Type B pancreatic cell (in vitro differentiated cells): ENCODE measurements at regions not wholly inside any gene's neighbourhood (a gene's known extent, or its start where the extent isn't known, plus 50 kb on each side); places are given as distances from the start of the nearest gene placed in this dataset.

ENCODE experiments used
- DNase-seq: peaks from one replicate; pipeline ENCODE4 v3.0.0; 2021; ENCODE audit warnings: mixed read lengths; ENCODE audit not compliant: unreplicated experiment; ENCODE audit errors: extremely low spot score
- H3K27ac Mint-ChIP-seq: 2 replicates; pipeline ENCODE4 v1.8.0; 2021; ENCODE audit warnings: mild to moderate bottlenecking, mixed read lengths
- H3K27me3 Mint-ChIP-seq: 2 replicates; pipeline ENCODE4 v1.8.0; 2021; ENCODE audit warnings: mixed read lengths
- H3K36me3 Mint-ChIP-seq: 2 replicates; pipeline ENCODE4 v1.8.0; 2021; ENCODE audit warnings: mixed read lengths
- H3K4me1 Mint-ChIP-seq: one replicate; pipeline ENCODE4 v1.8.0; 2021; ENCODE audit warnings: mixed read lengths; ENCODE audit not compliant: unreplicated experiment
- H3K4me3 Mint-ChIP-seq: 2 replicates; pipeline ENCODE4 v1.8.0; 2021; ENCODE audit warnings: mild to moderate bottlenecking, mixed read lengths
- H3K9me3 Mint-ChIP-seq: 2 replicates; pipeline ENCODE4 v1.8.0; 2021; ENCODE audit warnings: mixed read lengths
- CTCF ChIP-seq: fragments of 200-600 bp; sonication (generic); conservative IDR thresholded peaks from 2 replicates; pipeline ENCODE4 v1.5.0; 2021; ENCODE audit warnings: antibody characterized with exemption, mild to moderate bottlenecking

GRCh38 chr2:14520385-14520945 is 112.1 kb upstream of the LRATD1 start:
- H3K27ac Mint-ChIP-seq, result no peak overlapping the region
- H3K4me3 Mint-ChIP-seq, result no peak overlapping the region
- DNase-seq, result no peak
- no peak for TF ChIP-seq CTCF
- H3K9me3 Mint-ChIP-seq, result no peaks in the 10 kb centered on the region
- H3K27me3 Mint-ChIP-seq, result no peaks in the 10 kb centered on the region
- H3K36me3 Mint-ChIP-seq, result no peaks in the 10 kb centered on the region
- H3K4me1 Mint-ChIP-seq, result no peaks in the 10 kb centered on the region

GRCh38 chr2:14524041-14524802 is 108.3 kb upstream of the LRATD1 start:
- no peaks in the 10 kb centered on the region for H3K27me3 Mint-ChIP-seq
- no peak for DNase-seq
- no peak overlapping the region for H3K4me3 Mint-ChIP-seq
- TF ChIP-seq CTCF, result no peak
- peak overlapping the region; percentile 85 for H3K27ac Mint-ChIP-seq
- H3K4me1 Mint-ChIP-seq, result no peaks in the 10 kb centered on the region
- no peaks in the 10 kb centered on the region for H3K36me3 Mint-ChIP-seq
- H3K9me3 Mint-ChIP-seq, result no peaks in the 10 kb centered on the region

GRCh38 chr2:14524803-14525080 is 107.8 kb upstream of the LRATD1 start:
- Mint-ChIP-seq H3K9me3 (no peaks in the 10 kb centered on the region), H3K4me3 (no peak overlapping the region), H3K4me1 (no peaks in the 10 kb centered on the region), H3K36me3 (no peaks in the 10 kb centered on the region), H3K27me3 (no peaks in the 10 kb centered on the region), H3K27ac (no peak overlapping the region)
- TF ChIP-seq CTCF, result no peak
- no peak for DNase-seq

- DNase-seq, result no peak
- Mint-ChIP-seq H3K27me3 (no peaks in the 10 kb centered on the region), H3K36me3 (no peaks in the 10 kb centered on the region), H3K9me3 (no peaks in the 10 kb centered on the region), H3K27ac (no peak overlapping the region), H3K4me3 (no peak overlapping the region), H3K4me1 (no peaks in the 10 kb centered on the region)
- no peak for TF ChIP-seq CTCF
These were observed 102.0 kb upstream of the LRATD1 start for GRCh38 chr2:14530506-14530905.

GRCh38 chr2:14533131-14533757 is 99.3 kb upstream of the LRATD1 start:
- no peak for TF ChIP-seq CTCF
- Mint-ChIP-seq H3K9me3 (no peaks in the 10 kb centered on the region), H3K27ac (no peak overlapping the region), H3K4me1 (peaks cover 6% of the 10 kb centered on the region), H3K36me3 (no peaks in the 10 kb centered on the region), H3K4me3 (no peak overlapping the region), H3K27me3 (no peaks in the 10 kb centered on the region)
- no peak for DNase-seq
